GM10266 (cell line): ENCODE measurements at regions not wholly inside any gene's neighbourhood (a gene's known extent, or its start where the extent isn't known, plus 50 kb on each side); places are given as distances from the start of the nearest gene placed in this dataset.
"Not testable (repeated sequence)": the region's sequence is repeated elsewhere in the genome, so short reads cannot be mapped to it uniquely, and the experiment has no call there.

Source experiments
- DNase-seq: peaks from one replicate; pipeline ENCODE4 v3.0.0; 2012; ENCODE audit errors: extremely low spot score
- CTCF ChIP-seq: IDR thresholded peaks from 2 replicates; pipeline ENCODE4 v1.5.1; 2012; ENCODE audit warnings: mild to moderate bottlenecking, low read depth; ENCODE audit not compliant: control insufficient read depth, insufficient read depth; ENCODE audit errors: missing control alignments

DNA sequence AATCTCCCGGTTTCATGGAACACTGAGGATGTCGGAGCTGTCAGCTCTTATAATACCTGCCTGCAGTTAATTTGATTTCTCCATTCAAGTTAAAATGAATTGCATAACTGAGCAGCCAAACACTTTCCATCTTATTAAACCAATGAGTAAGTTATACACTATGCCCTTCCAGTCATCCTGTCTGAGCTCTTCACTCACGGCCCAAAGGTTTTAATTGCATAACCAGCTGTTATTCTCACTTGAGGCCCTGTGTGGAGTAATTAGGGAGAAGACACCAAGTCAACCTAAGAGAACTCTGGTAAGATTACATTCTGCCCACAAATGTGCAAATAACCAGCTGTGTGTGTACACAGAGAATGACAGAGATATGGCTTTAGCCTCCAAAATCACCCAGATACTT, 303.5 kb downstream of the TBC1D4 start:
- TF ChIP-seq CTCF: no peak
- no peak for DNase-seq

DNA sequence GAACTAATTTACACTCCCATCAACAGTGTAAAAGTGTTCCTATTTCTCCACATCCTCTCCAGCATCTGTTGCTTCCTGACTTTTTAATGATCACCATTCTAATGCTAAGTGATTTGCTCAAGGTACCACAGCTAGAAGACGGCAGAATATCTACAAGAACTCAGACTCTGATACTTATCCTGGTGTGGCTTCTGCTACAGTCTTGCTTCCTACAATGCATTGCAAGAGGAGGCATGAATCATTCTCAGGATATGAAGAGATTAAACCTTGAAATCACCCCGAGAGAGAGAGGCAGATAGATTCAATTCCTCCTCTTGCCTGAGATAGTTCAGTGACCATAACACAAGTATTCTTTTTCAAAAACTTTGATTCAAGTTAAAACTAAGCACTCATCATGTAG, 306.4 kb downstream of the TBC1D4 start:
- DNase-seq: no peak
- no peak for TF ChIP-seq CTCF

DNA sequence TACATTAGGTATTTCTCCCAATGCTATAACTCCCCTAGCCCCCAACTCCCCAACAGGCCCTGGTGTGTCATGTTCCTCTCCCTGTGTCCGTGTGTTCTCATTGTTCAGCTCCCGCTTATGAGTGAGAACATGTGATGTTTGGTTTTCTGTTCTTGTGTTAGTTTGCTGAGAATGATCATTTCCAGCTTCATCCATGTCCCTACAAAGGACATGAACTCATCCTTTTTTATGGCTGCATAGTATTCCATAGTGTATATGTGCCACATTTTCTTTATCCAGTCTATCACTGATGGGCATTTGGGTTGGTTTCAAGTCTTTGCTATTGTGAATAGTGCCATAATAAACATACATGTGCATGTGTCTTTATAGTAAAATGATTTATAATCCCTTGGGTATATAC, 306.9 kb downstream of the TBC1D4 start:
- DNase-seq: not testable (repeated sequence)

GRCh38 chr13:75174481-75174880, 307.5 kb downstream of the TBC1D4 start:
- DNase-seq: no peak

GRCh38 chr13:75173457-75174356, 308.3 kb downstream of the TBC1D4 start:
- TF ChIP-seq CTCF: no peak
- DNase-seq: no peak

More at GRCh38 chr13:75174481-75174880, 307.5 kb downstream of the TBC1D4 start:
- no peak for TF ChIP-seq CTCF

DNA sequence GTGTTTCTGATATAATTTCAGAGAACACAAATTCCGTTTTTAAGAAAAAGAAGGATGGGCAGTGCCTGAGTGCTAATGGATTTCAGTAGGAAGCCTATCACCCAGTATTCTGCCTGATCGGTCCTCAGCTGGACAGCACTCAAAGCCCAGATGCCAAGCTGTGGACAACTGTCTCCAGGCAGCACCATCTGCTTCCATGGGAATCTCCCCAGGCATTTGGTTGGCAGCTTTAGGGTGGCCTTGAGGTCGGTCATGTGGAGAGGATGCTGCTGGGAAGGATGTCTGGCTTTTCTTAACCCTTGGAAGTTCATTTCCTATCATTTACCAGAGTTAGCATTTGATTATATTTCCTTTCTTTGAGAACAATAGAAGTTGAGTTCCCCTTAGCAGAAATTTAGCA, 311.7 kb downstream of the TBC1D4 start:
- no peak for TF ChIP-seq CTCF
- no peak for DNase-seq

DNA sequence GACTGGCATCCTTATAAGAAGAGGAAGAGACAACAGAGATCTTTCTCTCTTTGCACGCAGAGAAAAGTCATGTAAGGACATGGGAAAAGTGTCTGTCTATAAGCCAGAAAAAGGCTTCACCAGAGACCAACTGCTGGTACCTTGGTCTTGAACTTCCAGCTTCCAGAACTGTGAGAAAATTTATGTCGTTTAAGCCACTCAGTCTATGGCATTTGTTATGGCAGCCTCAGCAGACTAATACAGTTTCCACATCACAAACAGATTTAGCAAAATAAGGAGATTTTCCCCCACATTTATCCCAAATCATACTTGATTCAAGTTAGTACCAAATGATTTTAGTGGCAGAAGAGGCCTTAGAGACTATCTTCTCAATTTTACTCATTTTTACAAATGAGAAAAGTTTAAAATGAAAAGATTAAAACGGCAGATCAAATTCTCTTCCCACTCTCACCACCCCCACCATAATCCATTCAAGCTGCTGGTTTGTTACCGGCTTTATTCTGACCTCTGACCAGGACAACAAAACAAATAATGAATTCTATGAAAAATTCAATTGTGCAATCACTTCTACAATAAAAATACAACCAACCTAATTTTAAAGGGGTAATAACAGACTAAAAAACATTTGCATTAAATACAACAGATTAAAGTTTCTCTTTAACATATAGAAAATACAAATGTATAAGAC, 316.3 kb downstream of the TBC1D4 start:
- no peak for DNase-seq
- no peak for TF ChIP-seq CTCF
